OCI-LY3 (cell line): ENCODE measurements at regions not wholly inside any gene's neighbourhood (a gene's known extent, or its start where the extent isn't known, plus 50 kb on each side); places are given as distances from the start of the nearest gene placed in this dataset.

ENCODE experiments used
- H2AFZ ChIP-seq: fragments of 200-600, 300-600 bp; shearing (Covaris generic); 2 replicates; pipeline ENCODE4 v1.6.0; 2014; ENCODE audit warnings: antibody characterized with exemption, low read depth, low read length
- H3K27ac ChIP-seq: fragments of 200-600, 300-600 bp; sonication (generic); 2 replicates; pipeline ENCODE4 v1.5.1; 2014; ENCODE audit warnings: mild to moderate bottlenecking, low read length, moderate library complexity, mixed read lengths
- H3K27me3 ChIP-seq: fragments of 200-600, 300-600 bp; sonication (generic); 2 replicates; pipeline ENCODE4 v1.6.1; 2014; ENCODE audit warnings: low read depth, low read length, mixed read lengths
- H3K36me3 ChIP-seq: fragments of 200-600, 300-600 bp; sonication (generic); replicated peaks from 2 replicates; pipeline ENCODE3; 2014; ENCODE audit warnings: low read depth, low read length, mixed read lengths
- H3K4me1 ChIP-seq: fragments of 300-600, 200-600 bp; sonication (generic); 2 replicates; pipeline ENCODE4 v1.6.1; 2014; ENCODE audit warnings: low read length, mixed read lengths
- H3K4me2 ChIP-seq: fragments of 200-600, 300-600 bp; sonication (generic); 2 replicates; pipeline ENCODE4 v1.6.1; 2014; ENCODE audit warnings: low read length, mixed read lengths
- H3K4me3 ChIP-seq: fragments of 300-600, 200-600 bp; sonication (generic); 2 replicates; pipeline ENCODE4 v1.5.1; 2014; ENCODE audit warnings: antibody characterized with exemption, mild to moderate bottlenecking, low read length, moderate library complexity
- H3K79me2 ChIP-seq: fragments of 300-600, 200-600 bp; shearing (Covaris generic); 2 replicates; pipeline ENCODE4 v1.6.1; 2014; ENCODE audit warnings: mild to moderate bottlenecking, low read length, mixed read lengths
- H3K9ac ChIP-seq: fragments of 300-600, 200-600 bp; shearing (Covaris generic); 2 replicates; pipeline ENCODE4 v1.6.0; 2014; ENCODE audit warnings: mild to moderate bottlenecking, low read length, moderate library complexity
- H3K9me3 ChIP-seq: fragments of 200-600, 300-600 bp; shearing (Covaris generic); 2 replicates; pipeline ENCODE4 v1.6.1; 2014; ENCODE audit warnings: low read length, mixed read lengths; ENCODE audit not compliant: insufficient read depth
- H4K20me1 ChIP-seq: fragments of 200-600, 300-600 bp; sonication (generic); 2 replicates; pipeline ENCODE4 v1.6.1; 2016; ENCODE audit warnings: low read length, mixed read lengths; ENCODE audit not compliant: insufficient read depth
- CTCF ChIP-seq: fragments of 200-600, 300-600 bp; sonication (generic); IDR thresholded peaks from 2 replicates; pipeline ENCODE4 v1.5.1; 2014; ENCODE audit warnings: antibody characterized with exemption, low read length, low read depth
- EZH2phosphoT487 ChIP-seq: fragments of 200-600 bp; shearing (Covaris generic); IDR thresholded peaks from 2 replicates; pipeline ENCODE4 v1.6.1; 2018; ENCODE audit warnings: antibody characterized with exemption, mixed run types, low read depth

- H3K27me3 ChIP-seq, result no peaks in the 10 kb centered on the region
- H3K9me3 ChIP-seq, result no peaks in the 10 kb centered on the region
- H3K4me3 ChIP-seq, result no peak overlapping the region
- no peak overlapping the region for H3K27ac ChIP-seq
- H4K20me1 ChIP-seq, result no peaks in the 10 kb centered on the region
- H3K4me1 ChIP-seq, result peaks cover 22% of the 10 kb centered on the region
- no peak overlapping the region for H3K4me2 ChIP-seq
- no peak for TF ChIP-seq CTCF
- TF ChIP-seq EZH2phosphoT487, result no peak
- no peak overlapping the region for H2AFZ ChIP-seq
- no peaks in the 10 kb centered on the region for H3K79me2 ChIP-seq
- no peaks in the 10 kb centered on the region for H3K36me3 ChIP-seq
- no peak overlapping the region for H3K9ac ChIP-seq
Measured at GRCh38 chr6:100118301-100118700, 124.3 kb upstream of the MCHR2 start.

GRCh38 chr6:100117680-100118079 lies 123.7 kb upstream of the MCHR2 start:
- TF ChIP-seq CTCF, result no peak
- no peaks in the 10 kb centered on the region for H3K9me3 ChIP-seq
- no peaks in the 10 kb centered on the region for H3K36me3 ChIP-seq
- H3K79me2 ChIP-seq, result no peaks in the 10 kb centered on the region
- no peak overlapping the region for H3K4me3 ChIP-seq
- H3K4me1 ChIP-seq, result peaks cover 22% of the 10 kb centered on the region
- no peak overlapping the region for H3K27ac ChIP-seq
- H4K20me1 ChIP-seq, result no peaks in the 10 kb centered on the region
- H3K4me2 ChIP-seq, result peak overlapping the region; percentile 28; the same call in 1 of the 2 replicates
- H3K27me3 ChIP-seq, result no peaks in the 10 kb centered on the region
- H3K9ac ChIP-seq, result no peak overlapping the region
- H2AFZ ChIP-seq, result no peak overlapping the region

GRCh38 chr6:100116411-100117194 lies 122.6 kb upstream of the MCHR2 start:
- H4K20me1 ChIP-seq, result no peaks in the 10 kb centered on the region
- peaks cover 22% of the 10 kb centered on the region for H3K4me1 ChIP-seq
- no peaks in the 10 kb centered on the region for H3K9me3 ChIP-seq
- H3K36me3 ChIP-seq, result no peaks in the 10 kb centered on the region
- TF ChIP-seq CTCF (peak; percentile 68), EZH2phosphoT487 (no peak)
- H3K4me3 ChIP-seq, result no peak overlapping the region
- no peaks in the 10 kb centered on the region for H3K27me3 ChIP-seq
- no peaks in the 10 kb centered on the region for H3K79me2 ChIP-seq
- no peak overlapping the region for H2AFZ ChIP-seq
- peak overlapping the region; percentile 54 for H3K4me2 ChIP-seq
- H3K27ac ChIP-seq, result no peak overlapping the region
- H3K9ac ChIP-seq, result no peak overlapping the region

- H3K27ac ChIP-seq, result no peak overlapping the region
- no peaks in the 10 kb centered on the region for H3K27me3 ChIP-seq
- H3K4me1 ChIP-seq, result peaks cover 22% of the 10 kb centered on the region
- H4K20me1 ChIP-seq, result no peaks in the 10 kb centered on the region
- H3K36me3 ChIP-seq, result no peaks in the 10 kb centered on the region
- no peak overlapping the region for H3K4me2 ChIP-seq
- H3K9me3 ChIP-seq, result no peaks in the 10 kb centered on the region
- TF ChIP-seq CTCF, result no peak
- no peak overlapping the region for H2AFZ ChIP-seq
- no peaks in the 10 kb centered on the region for H3K79me2 ChIP-seq
- no peak overlapping the region for H3K4me3 ChIP-seq
- H3K9ac ChIP-seq, result no peak overlapping the region
Measured at GRCh38 chr6:100115407-100116101, 121.5 kb upstream of the MCHR2 start.
